Loucy (cell line): ENCODE measurements at regions not wholly inside any gene's neighbourhood (a gene's known extent, or its start where the extent isn't known, plus 50 kb on each side); places are given as distances from the start of the nearest gene placed in this dataset.

Experiments
- EZH2phosphoT487 ChIP-seq: fragments of 200-600 bp; IDR thresholded peaks from 2 replicates; pipeline ENCODE4 v1.6.1; 2018; ENCODE audit warnings: antibody characterized with exemption, mild to moderate bottlenecking, moderate library complexity, borderline replicate concordance
- TF ChIP-seq, protein P1 (sequence below): fragments of 200-600 bp; sonication (generic); conservative IDR thresholded peaks from 2 replicates; pipeline ENCODE4 v1.5.1; 2014; ENCODE audit warnings: mild to moderate bottlenecking, antibody characterized with exemption, low read length

DNA sequence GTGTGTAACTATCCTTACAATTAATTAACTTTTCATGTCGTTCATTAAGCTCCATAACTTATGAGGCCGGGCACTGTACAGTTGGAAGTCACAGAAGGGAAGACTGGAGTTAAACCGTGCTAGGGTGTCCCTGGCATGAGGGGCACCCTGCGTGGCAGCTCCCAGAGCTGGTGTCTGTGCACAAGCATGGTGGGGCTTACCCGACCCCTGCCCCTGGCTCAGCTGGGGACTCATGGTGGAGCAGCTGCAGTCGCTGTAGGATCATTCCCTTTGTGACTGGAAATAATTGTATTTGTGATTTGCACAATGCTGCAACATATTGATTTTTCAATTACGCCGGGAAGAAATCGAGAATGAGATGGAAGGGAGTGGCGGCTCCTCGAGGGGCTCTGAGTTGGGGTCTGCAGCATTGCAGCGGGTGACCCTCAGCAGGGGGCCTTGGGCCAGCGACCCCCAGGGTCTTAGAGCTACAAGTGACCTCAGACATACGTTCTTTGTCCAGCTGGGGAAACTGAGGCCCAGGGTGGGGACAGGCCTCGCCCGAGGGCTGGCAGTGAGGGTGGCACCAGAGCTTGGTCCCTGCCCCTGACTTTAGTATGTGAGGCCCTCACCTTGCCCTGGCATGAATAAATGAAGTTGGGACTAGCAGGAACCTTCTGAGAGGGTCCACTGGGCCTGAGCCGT lies 125.4 kb downstream of the KIF26A start:
- TF ChIP-seq, protein P1, sequence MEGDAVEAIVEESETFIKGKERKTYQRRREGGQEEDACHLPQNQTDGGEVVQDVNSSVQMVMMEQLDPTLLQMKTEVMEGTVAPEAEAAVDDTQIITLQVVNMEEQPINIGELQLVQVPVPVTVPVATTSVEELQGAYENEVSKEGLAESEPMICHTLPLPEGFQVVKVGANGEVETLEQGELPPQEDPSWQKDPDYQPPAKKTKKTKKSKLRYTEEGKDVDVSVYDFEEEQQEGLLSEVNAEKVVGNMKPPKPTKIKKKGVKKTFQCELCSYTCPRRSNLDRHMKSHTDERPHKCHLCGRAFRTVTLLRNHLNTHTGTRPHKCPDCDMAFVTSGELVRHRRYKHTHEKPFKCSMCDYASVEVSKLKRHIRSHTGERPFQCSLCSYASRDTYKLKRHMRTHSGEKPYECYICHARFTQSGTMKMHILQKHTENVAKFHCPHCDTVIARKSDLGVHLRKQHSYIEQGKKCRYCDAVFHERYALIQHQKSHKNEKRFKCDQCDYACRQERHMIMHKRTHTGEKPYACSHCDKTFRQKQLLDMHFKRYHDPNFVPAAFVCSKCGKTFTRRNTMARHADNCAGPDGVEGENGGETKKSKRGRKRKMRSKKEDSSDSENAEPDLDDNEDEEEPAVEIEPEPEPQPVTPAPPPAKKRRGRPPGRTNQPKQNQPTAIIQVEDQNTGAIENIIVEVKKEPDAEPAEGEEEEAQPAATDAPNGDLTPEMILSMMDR = no peak
- TF ChIP-seq EZH2phosphoT487 = no peak
